Uterus (tissue), 2 donors: ENCODE measurements at regions not wholly inside any gene's neighbourhood (a gene's known extent, or its start where the extent isn't known, plus 50 kb on each side); places are given as distances from the start of the nearest gene placed in this dataset.
"Not testable (repeated sequence)": the region's sequence is repeated elsewhere in the genome, so short reads cannot be mapped to it uniquely, and the experiment has no call there.

ENCODE experiments used
- POLR2A ChIP-seq, 2 donors: fragments of 450-650 bp; IDR thresholded peaks; one replicate each; pipeline ENCODE4 v1.6.1; 2016; ENCODE audit warnings: antibody characterized with exemption in 2 of 2, mild to moderate bottlenecking in 1 of 2, moderate library complexity in 1 of 2
- TF ChIP-seq, protein P1 (sequence below), 4 experiments: fragments of 200-600 bp in 2 of 4; fragments of 450-650 bp in 2 of 4; sonication (generic) in 2 of 4; IDR thresholded peaks; one replicate each; pipeline ENCODE4 v1.5.1; 2016 to 2019; ENCODE audit warnings: antibody characterized with exemption in 4 of 4, mild to moderate bottlenecking in 2 of 4, moderate library complexity in 1 of 4

GRCh38 chr4:100868281-100868680 lies 350.5 kb upstream of the EMCN start:
- TF ChIP-seq, protein P1, sequence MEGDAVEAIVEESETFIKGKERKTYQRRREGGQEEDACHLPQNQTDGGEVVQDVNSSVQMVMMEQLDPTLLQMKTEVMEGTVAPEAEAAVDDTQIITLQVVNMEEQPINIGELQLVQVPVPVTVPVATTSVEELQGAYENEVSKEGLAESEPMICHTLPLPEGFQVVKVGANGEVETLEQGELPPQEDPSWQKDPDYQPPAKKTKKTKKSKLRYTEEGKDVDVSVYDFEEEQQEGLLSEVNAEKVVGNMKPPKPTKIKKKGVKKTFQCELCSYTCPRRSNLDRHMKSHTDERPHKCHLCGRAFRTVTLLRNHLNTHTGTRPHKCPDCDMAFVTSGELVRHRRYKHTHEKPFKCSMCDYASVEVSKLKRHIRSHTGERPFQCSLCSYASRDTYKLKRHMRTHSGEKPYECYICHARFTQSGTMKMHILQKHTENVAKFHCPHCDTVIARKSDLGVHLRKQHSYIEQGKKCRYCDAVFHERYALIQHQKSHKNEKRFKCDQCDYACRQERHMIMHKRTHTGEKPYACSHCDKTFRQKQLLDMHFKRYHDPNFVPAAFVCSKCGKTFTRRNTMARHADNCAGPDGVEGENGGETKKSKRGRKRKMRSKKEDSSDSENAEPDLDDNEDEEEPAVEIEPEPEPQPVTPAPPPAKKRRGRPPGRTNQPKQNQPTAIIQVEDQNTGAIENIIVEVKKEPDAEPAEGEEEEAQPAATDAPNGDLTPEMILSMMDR (IDR thresholded peaks at IDR 0.05), result not testable (repeated sequence)
- not testable (repeated sequence) for TF ChIP-seq POLR2A (IDR thresholded peaks at IDR 0.05)
